ENCODE measurements at regions not wholly inside any gene's neighbourhood (a gene's known extent, or its start where the extent isn't known, plus 50 kb on each side); places are given as distances from the start of the nearest gene placed in this dataset.
A peak's percentile ranks its signal among the peaks of the same experiment; 100 is the strongest.

GRCh38 chr6:145042559-145042958, 692.8 kb downstream of the EPM2A start:
- DNase-seq: peak in 1 of 2 experiments; percentile 7

- no peak for DNase-seq
Observed at GRCh38 chr6:145043926-145044500, 691.3 kb downstream of the EPM2A start.

- DNase-seq: no peak
Observed at GRCh38 chr6:145044641-145045246, 690.6 kb downstream of the EPM2A start.

- no peak for DNase-seq
Observed at GRCh38 chr6:145045582-145045981, 689.7 kb downstream of the EPM2A start.

- no peak for DNase-seq
Observed at GRCh38 chr6:145047891-145048290, 687.4 kb downstream of the EPM2A start.

- no peak for DNase-seq
Observed at GRCh38 chr6:145051661-145052060, 683.7 kb downstream of the EPM2A start.

- DNase-seq: no peak
Observed at GRCh38 chr6:145055567-145055966, 679.8 kb downstream of the EPM2A start.

GRCh38 chr6:145060714-145061113, 674.6 kb downstream of the EPM2A start:
- DNase-seq: no peak

GRCh38 chr6:145063091-145063490, 672.2 kb downstream of the EPM2A start:
- DNase-seq: no peak

- no peak for DNase-seq
Observed at GRCh38 chr6:145067430-145067829, 667.9 kb downstream of the EPM2A start.

- DNase-seq: no peak
Observed at GRCh38 chr6:145068577-145068976, 666.7 kb downstream of the EPM2A start.

- no peak for DNase-seq
Observed at GRCh38 chr6:145069966-145070365, 665.4 kb downstream of the EPM2A start.

- DNase-seq: no peak
Observed at GRCh38 chr6:145070791-145071190, 664.5 kb downstream of the EPM2A start.

- DNase-seq: no peak
Observed at GRCh38 chr6:145071836-145072235, 663.5 kb downstream of the EPM2A start.

- no peak for DNase-seq
Observed at GRCh38 chr6:145073811-145074210, 661.5 kb downstream of the EPM2A start.

GRCh38 chr6:145074805-145075204, 660.5 kb downstream of the EPM2A start:
- no peak for DNase-seq

- DNase-seq: no peak
Observed at GRCh38 chr6:145075425-145075824, 659.9 kb downstream of the EPM2A start.

GRCh38 chr6:145076115-145076841, 659.0 kb downstream of the EPM2A start:
- DNase-seq: no peak

GRCh38 chr6:145077382-145077781, 657.9 kb downstream of the EPM2A start:
- no peak for DNase-seq

GRCh38 chr6:145080651-145081050, 654.7 kb downstream of the EPM2A start:
- DNase-seq: no peak

- DNase-seq: no peak
Observed at GRCh38 chr6:145081677-145082076, 653.6 kb downstream of the EPM2A start.

GRCh38 chr6:145082359-145082758, 653.0 kb downstream of the EPM2A start:
- no peak for DNase-seq

- DNase-seq: no peak
Observed at GRCh38 chr6:145086197-145086596, 649.1 kb downstream of the EPM2A start.

GRCh38 chr6:145087034-145087433, 648.3 kb downstream of the EPM2A start:
- no peak for DNase-seq
